ENCODE measurements at regions not wholly inside any gene's neighbourhood (a gene's known extent, or its start where the extent isn't known, plus 50 kb on each side); places are given as distances from the start of the nearest gene placed in this dataset.

- 4% methylated on average over 4 of the region's 6 CpGs for WGBS (ENCODE audit: low lambda C conversion rate)
- BruUV-seq (replicated peaks): no TSS peak
- Histone ChIP-seq H3K36me3 (replicated peaks in 1 of 2; ENCODE audit: control insufficient read depth in 1 of 2, insufficient read depth in 2 of 2, low read length in 2 of 2) (no peaks in the 10 kb centered on the region), H3K4me3 (replicated peaks in 1 of 3; ENCODE audit: insufficient read depth in 1 of 3, low read depth in 2 of 3, low read length in 3 of 3) (no peak overlapping the region), H3K27ac (ENCODE audit: extremely low read length, insufficient read depth, low read length) (no peak overlapping the region), H3K79me2 (ENCODE audit: insufficient read depth, low read length) (no peaks in the 10 kb centered on the region), H2AFZ (ENCODE audit: low read length) (no peak overlapping the region), H3K9ac (ENCODE audit: insufficient read depth, low read depth, low read length) (no peak overlapping the region), H3K9me3 (ENCODE audit: low read length) (no peaks in the 10 kb centered on the region), H3K4me1 (ENCODE audit: insufficient read depth, low read length) (no peaks in the 10 kb centered on the region), H3K27me3 (ENCODE audit: control insufficient read depth in 1 of 2, insufficient read depth in 2 of 2, low read length in 2 of 2) (no peaks in the 10 kb centered on the region), H4K20me1 (ENCODE audit: insufficient read depth, low read length) (no peaks in the 10 kb centered on the region), H3K4me2 (ENCODE audit: low read depth, low read length) (no peak overlapping the region)
- ATAC-seq: no peak
- TF ChIP-seq JARID2 (CRISPR knock-in tag; IDR thresholded peaks at IDR 0.05; ENCODE audit: insufficient replicate concordance) (no peak), ZNF264 (CRISPR knock-in tag; IDR thresholded peaks at IDR 0.05) (no peak), SOX13 (IDR thresholded peaks at IDR 0.05) (no peak), SOX13 (CRISPR knock-in tag; conservative IDR thresholded peaks at IDR 0.05 in 1 of 2, IDR thresholded peaks at IDR 0.05 in 1 of 2) (no peak), YEATS4 (CRISPR knock-in tag; IDR thresholded peaks at IDR 0.05; ENCODE audit: borderline replicate concordance) (no peak), KLF13 (CRISPR knock-in tag; IDR thresholded peaks at IDR 0.05) (no peak), RAD21 (CRISPR knock-in tag; IDR thresholded peaks at IDR 0.05) (no peak), RFXAP (CRISPR knock-in tag; IDR thresholded peaks at IDR 0.05; ENCODE audit: borderline replicate concordance) (no peak), DRAP1 (CRISPR knock-in tag; IDR thresholded peaks at IDR 0.05) (no peak), GATA4 (IDR thresholded peaks at IDR 0.05; ENCODE audit: borderline replicate concordance, low read depth) (no peak), MAZ (IDR thresholded peaks at IDR 0.05; ENCODE audit: borderline replicate concordance, low read depth, low read length) (no peak), MAZ (CRISPR knock-in tag; IDR thresholded peaks at IDR 0.05; ENCODE audit: low read depth) (no peak)
- TF ChIP-seq, protein P1, sequence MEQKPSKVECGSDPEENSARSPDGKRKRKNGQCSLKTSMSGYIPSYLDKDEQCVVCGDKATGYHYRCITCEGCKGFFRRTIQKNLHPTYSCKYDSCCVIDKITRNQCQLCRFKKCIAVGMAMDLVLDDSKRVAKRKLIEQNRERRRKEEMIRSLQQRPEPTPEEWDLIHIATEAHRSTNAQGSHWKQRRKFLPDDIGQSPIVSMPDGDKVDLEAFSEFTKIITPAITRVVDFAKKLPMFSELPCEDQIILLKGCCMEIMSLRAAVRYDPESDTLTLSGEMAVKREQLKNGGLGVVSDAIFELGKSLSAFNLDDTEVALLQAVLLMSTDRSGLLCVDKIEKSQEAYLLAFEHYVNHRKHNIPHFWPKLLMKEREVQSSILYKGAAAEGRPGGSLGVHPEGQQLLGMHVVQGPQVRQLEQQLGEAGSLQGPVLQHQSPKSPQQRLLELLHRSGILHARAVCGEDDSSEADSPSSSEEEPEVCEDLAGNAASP (CRISPR knock-in tag; IDR thresholded peaks at IDR 0.05; ENCODE audit: borderline replicate concordance): no peak
- TF ChIP-seq, protein P2, sequence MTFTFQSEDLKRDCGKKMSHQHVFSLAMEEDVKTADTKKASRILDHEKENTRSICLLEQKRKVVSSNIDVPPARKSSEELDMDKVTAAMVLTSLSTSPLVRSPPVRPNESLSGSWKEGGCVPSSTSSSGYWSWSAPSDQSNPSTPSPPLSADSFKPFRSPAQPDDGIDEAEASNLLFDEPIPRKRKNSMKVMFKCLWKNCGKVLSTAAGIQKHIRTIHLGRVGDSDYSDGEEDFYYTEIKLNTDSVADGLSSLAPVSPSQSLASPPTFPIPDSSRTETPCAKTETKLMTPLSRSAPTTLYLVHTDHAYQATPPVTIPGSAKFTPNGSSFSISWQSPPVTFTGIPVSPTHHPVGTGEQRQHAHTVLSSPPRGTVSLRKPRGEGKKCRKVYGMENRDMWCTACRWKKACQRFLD (CRISPR knock-in tag; IDR thresholded peaks at IDR 0.05; ENCODE audit: borderline replicate concordance): no peak
- TF ChIP-seq, protein P3, sequence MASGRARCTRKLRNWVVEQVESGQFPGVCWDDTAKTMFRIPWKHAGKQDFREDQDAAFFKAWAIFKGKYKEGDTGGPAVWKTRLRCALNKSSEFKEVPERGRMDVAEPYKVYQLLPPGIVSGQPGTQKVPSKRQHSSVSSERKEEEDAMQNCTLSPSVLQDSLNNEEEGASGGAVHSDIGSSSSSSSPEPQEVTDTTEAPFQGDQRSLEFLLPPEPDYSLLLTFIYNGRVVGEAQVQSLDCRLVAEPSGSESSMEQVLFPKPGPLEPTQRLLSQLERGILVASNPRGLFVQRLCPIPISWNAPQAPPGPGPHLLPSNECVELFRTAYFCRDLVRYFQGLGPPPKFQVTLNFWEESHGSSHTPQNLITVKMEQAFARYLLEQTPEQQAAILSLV (CRISPR knock-in tag; IDR thresholded peaks at IDR 0.05; ENCODE audit: borderline replicate concordance): no peak
- in situ Hi-C loops (cut with HindIII; ENCODE audit: extremely low pct_ligation_motif_present, low pct_unique_long_range_greater_than_20kb): no loop called here
- ChIA-PET POLR2A (no interaction called here), CTCF (ENCODE audit: low intra/inter-chr PET ratio, low total read pairs) (no interaction called here)
- intact Hi-C loops (cut with micrococcal nuclease; ENCODE audit: unreplicated experiment): no loop called here
- FAIRE-seq: no peak
- DNase-seq (ENCODE audit: low spot score): no peak
Measured at GRCh38 chr1:30533796-30534550, 189.4 kb downstream of the MATN1 start.
